Liver (tissue), 8 donors: ENCODE measurements at regions not wholly inside any gene's neighbourhood (a gene's known extent, or its start where the extent isn't known, plus 50 kb on each side); places are given as distances from the start of the nearest gene placed in this dataset.

Experiments
- DNase-seq: peaks from one replicate; pipeline ENCODE4 v3.0.0-alpha.2; 2017; ENCODE audit warnings: low spot score
- H3K27ac ChIP-seq, 2 donors: one replicate each; pipeline ENCODE4 v1.7.0; 2013; ENCODE audit warnings: inconsistent platforms in 2 of 2, low read length in 2 of 2, control low read depth in 1 of 2, low read depth in 1 of 2, mild to moderate bottlenecking in 1 of 2
- H3K27me3 ChIP-seq, 4 donors: one replicate each; pipeline versions ENCODE4 v1.6.1 to v1.7.0; 2013; ENCODE audit warnings: low read length in 3 of 4, inconsistent platforms in 1 of 4, mild to moderate bottlenecking in 1 of 4, moderate library complexity in 1 of 4; ENCODE audit not compliant: control insufficient read depth in 4 of 4, insufficient read depth in 4 of 4
- H3K36me3 ChIP-seq, 4 donors: one replicate each; pipeline versions ENCODE4 v1.6.1 to v1.7.0; 2013; ENCODE audit warnings: low read length in 3 of 4, mild to moderate bottlenecking in 3 of 4, low read depth in 1 of 4, moderate library complexity in 1 of 4; ENCODE audit not compliant: control insufficient read depth in 4 of 4, insufficient read depth in 3 of 4
- H3K4me1 ChIP-seq, 4 donors: one replicate each; pipeline versions ENCODE4 v1.6.1 to v1.7.0; 2013; ENCODE audit warnings: low read length in 3 of 4, mild to moderate bottlenecking in 3 of 4, moderate library complexity in 1 of 4; ENCODE audit not compliant: control insufficient read depth in 4 of 4, insufficient read depth in 4 of 4
- H3K4me3 ChIP-seq, 3 donors: one replicate each; pipeline versions ENCODE4 v1.6.1 to v1.7.0; 2013; ENCODE audit warnings: low read length in 3 of 3, control low read depth in 1 of 3, low read depth in 1 of 3, mild to moderate bottlenecking in 1 of 3
- H3K9ac ChIP-seq, 2 donors: one replicate each; pipeline ENCODE4 v1.7.0; 2013; ENCODE audit warnings: low read length in 2 of 2, mild to moderate bottlenecking in 2 of 2, moderate library complexity in 2 of 2, control low read depth in 1 of 2, low read depth in 1 of 2
- H3K9me3 ChIP-seq, 4 donors: one replicate each; pipeline versions ENCODE4 v1.6.1 to v1.7.0; 2013; ENCODE audit warnings: low read length in 3 of 4; ENCODE audit not compliant: control insufficient read depth in 4 of 4
- ATF3 ChIP-seq: IDR thresholded peaks from 2 replicates; pipeline ENCODE4 v1.6.1; 2016; ENCODE audit warnings: antibody characterized with exemption
- CTCF ChIP-seq: fragments of 150-350 bp; IDR thresholded peaks from 2 replicates; pipeline ENCODE4 v1.5.1; 2017; ENCODE audit warnings: improper control_type of control experiment, low read depth, low read length; ENCODE audit not compliant: missing input control
- EGR1 ChIP-seq, 2 donors: IDR thresholded peaks; 2 replicates each; pipeline ENCODE4 v1.6.1; 2016 to 2018; ENCODE audit warnings: antibody characterized with exemption in 2 of 2, low read depth in 2 of 2
- FOXA1 ChIP-seq: IDR thresholded peaks from 2 replicates; pipeline ENCODE4 v1.6.1; 2016; ENCODE audit warnings: antibody characterized with exemption
- FOXA2 ChIP-seq: IDR thresholded peaks from 2 replicates; pipeline ENCODE4 v1.6.1; 2016; ENCODE audit warnings: antibody characterized with exemption
- GABPA ChIP-seq, 2 donors: IDR thresholded peaks in 1 of 2; conservative IDR thresholded peaks in 1 of 2; 2 replicates each; pipeline ENCODE4 v1.6.1; 2016; ENCODE audit warnings: antibody characterized with exemption in 2 of 2, mild to moderate bottlenecking in 1 of 2, moderate library complexity in 1 of 2
- HNF4A ChIP-seq, 2 donors: conservative IDR thresholded peaks; 2 replicates each; pipeline ENCODE4 v1.6.1; 2016; ENCODE audit warnings: antibody characterized with exemption in 2 of 2, mild to moderate bottlenecking in 2 of 2
- HNF4G ChIP-seq: IDR thresholded peaks from 2 replicates; pipeline ENCODE4 v1.6.1; 2016; ENCODE audit warnings: antibody characterized with exemption
- JUND ChIP-seq, 2 donors: IDR thresholded peaks; 2 replicates each; pipeline ENCODE4 v1.6.1; 2016; ENCODE audit warnings: antibody characterized with exemption in 2 of 2
- MAX ChIP-seq: IDR thresholded peaks from 2 replicates; pipeline ENCODE4 v1.6.1; 2016; ENCODE audit warnings: antibody characterized with exemption
- NR2F2 ChIP-seq: IDR thresholded peaks from 2 replicates; pipeline ENCODE4 v1.6.1; 2016; ENCODE audit warnings: antibody characterized with exemption
- RAD21 ChIP-seq, 2 donors: IDR thresholded peaks; 2 replicates each; pipeline ENCODE4 v1.6.1; 2016; ENCODE audit warnings: antibody characterized with exemption in 2 of 2, mild to moderate bottlenecking in 2 of 2
- REST ChIP-seq: IDR thresholded peaks from 2 replicates; pipeline ENCODE4 v1.6.1; 2016; ENCODE audit warnings: antibody characterized with exemption, mild to moderate bottlenecking
- RXRA ChIP-seq, 2 donors: IDR thresholded peaks; 2 replicates each; pipeline ENCODE4 v1.6.1; 2017 to 2018; ENCODE audit warnings: antibody characterized with exemption in 2 of 2, mild to moderate bottlenecking in 1 of 2
- SP1 ChIP-seq: IDR thresholded peaks from 2 replicates; pipeline ENCODE4 v1.6.1; 2018; ENCODE audit warnings: antibody characterized with exemption, mild to moderate bottlenecking
- TAF1 ChIP-seq: conservative IDR thresholded peaks from 2 replicates; pipeline ENCODE4 v1.6.1; 2016; ENCODE audit warnings: antibody characterized with exemption, mild to moderate bottlenecking
- YY1 ChIP-seq: IDR thresholded peaks from 2 replicates; pipeline ENCODE4 v1.6.1; 2016; ENCODE audit warnings: antibody characterized with exemption, mild to moderate bottlenecking
- ZBTB33 ChIP-seq: IDR thresholded peaks from 2 replicates; pipeline ENCODE4 v1.6.1; 2016; ENCODE audit warnings: antibody characterized with exemption
- WGBS: extraction: QIAGEN DNeasy Blood & Tissue Kit; methylation state at CpG from one replicate; pipeline ENCODE4 v1.1.7; 2013; 5-methylcytosine and 5-hydroxymethylcytosine counted together
- donor health status: healthy.
- donor health status: healthy.
- donor health status: healthy.
- donor health status: healthy.
- donor health status: healthy.

GRCh38 chr2:172200495-172201085, 97.9 kb upstream of the DLX2 start:
- H3K4me1 ChIP-seq: no peaks in the 10 kb centered on the region
- DNase-seq: no peak
- WGBS: 78% methylated on average over 2 of the region's 2 CpGs
- no peaks in the 10 kb centered on the region for H3K27me3 ChIP-seq
- H3K9ac ChIP-seq: no peak overlapping the region
- H3K27ac ChIP-seq: no peak overlapping the region
- H3K4me3 ChIP-seq: no peak overlapping the region
- TF ChIP-seq TAF1 (no peak), HNF4G (no peak), RAD21 (IDR thresholded peaks at IDR 0.05) (peak; percentile 61 to 64), CTCF (peak; percentile 32)
- peaks cover 3 to 10% (median 5%) of the 10 kb centered on the region in 4 donors for H3K9me3 ChIP-seq
- H3K36me3 ChIP-seq: no peaks in the 10 kb centered on the region

GRCh38 chr2:172204309-172204708, 101.6 kb upstream of the DLX2 start:
- Histone ChIP-seq H3K4me3 (no peak overlapping the region), H3K9ac (no peak overlapping the region), H3K36me3 (no peaks in the 10 kb centered on the region), H3K27ac (no peak overlapping the region), H3K9me3 (peaks cover 3 to 10% (median 5%) of the 10 kb centered on the region in 4 donors), H3K4me1 (no peaks in the 10 kb centered on the region), H3K27me3 (no peaks in the 10 kb centered on the region)
- TF ChIP-seq CTCF (no peak), YY1 (no peak), EGR1 (IDR thresholded peaks at IDR 0.05; ENCODE audit: low read depth in 2 of 2) (no peak), REST (no peak), FOXA1 (no peak), FOXA2 (no peak), SP1 (no peak), NR2F2 (no peak), HNF4A (conservative IDR thresholded peaks at IDR 0.05) (no peak), TAF1 (no peak), ZBTB33 (no peak), RXRA (IDR thresholded peaks at IDR 0.05) (no peak), GABPA (IDR thresholded peaks at IDR 0.05 in 1 of 2, conservative IDR thresholded peaks at IDR 0.05 in 1 of 2) (no peak), RAD21 (IDR thresholded peaks at IDR 0.05) (no peak), HNF4G (no peak), JUND (IDR thresholded peaks at IDR 0.05) (no peak), MAX (no peak), ATF3 (no peak)
- 93% methylated on average over 7 of the region's 7 CpGs for WGBS
- no peak for DNase-seq
